MM.1S (cell line): ENCODE measurements at regions not wholly inside any gene's neighbourhood (a gene's known extent, or its start where the extent isn't known, plus 50 kb on each side); places are given as distances from the start of the nearest gene placed in this dataset.

Experiments
- DNase-seq: peaks from one replicate; pipeline ENCODE4 v3.0.0-alpha.2; 2015
- H2AFZ ChIP-seq: fragments of 300-600 bp; sonication (generic); 2 replicates; pipeline ENCODE4 v1.6.0; 2016; ENCODE audit warnings: antibody characterized with exemption, low read length
- H3F3A ChIP-seq: fragments of 300-600 bp; sonication (generic); 2 replicates; pipeline ENCODE4 v1.6.1; 2016; ENCODE audit warnings: mild to moderate bottlenecking, antibody characterized with exemption, low read length, moderate library complexity, mixed read lengths; ENCODE audit not compliant: insufficient read depth
- H3K27ac ChIP-seq: fragments of 300-600 bp; sonication (generic); 2 replicates; pipeline ENCODE4 v1.5.1; 2016; ENCODE audit warnings: mild to moderate bottlenecking, low read length
- H3K27me3 ChIP-seq: fragments of 300-600 bp; sonication (generic); replicated peaks from 2 replicates; pipeline ENCODE4 v1.6.0; 2016; ENCODE audit warnings: low read length; ENCODE audit not compliant: insufficient read depth
- H3K36me3 ChIP-seq: fragments of 300-600 bp; sonication (generic); replicated peaks from 2 replicates; pipeline ENCODE4 v1.6.1; 2016; ENCODE audit warnings: mild to moderate bottlenecking, low read length, mixed read lengths; ENCODE audit not compliant: insufficient read depth
- H3K4me1 ChIP-seq: fragments of 300-600 bp; sonication (generic); 2 replicates; pipeline ENCODE4 v1.6.1; 2016; ENCODE audit warnings: low read length, mixed read lengths
- H3K4me2 ChIP-seq: fragments of 300-600 bp; sonication (generic); 2 replicates; pipeline ENCODE4 v1.6.0; 2016; ENCODE audit warnings: low read depth, low read length
- H3K4me3 ChIP-seq: fragments of 300-600 bp; sonication (generic); 2 replicates; pipeline ENCODE4 v1.5.1; 2016; ENCODE audit warnings: low read length, mixed read lengths
- H3K79me2 ChIP-seq: fragments of 300-600 bp; sonication (generic); 2 replicates; pipeline ENCODE4 v1.6.1; 2016; ENCODE audit warnings: mixed run types, low read length, mixed read lengths
- H3K9ac ChIP-seq: fragments of 300-600 bp; sonication (generic); 2 replicates; pipeline ENCODE4 v1.6.1; 2016; ENCODE audit warnings: low read length, mixed read lengths
- H3K9me2 ChIP-seq: fragments of 300-600 bp; sonication (generic); replicated peaks from 2 replicates; pipeline ENCODE4 v1.6.1; 2016; ENCODE audit warnings: mild to moderate bottlenecking, low read length, mixed read lengths; ENCODE audit not compliant: insufficient read depth
- H3K9me3 ChIP-seq: fragments of 300-600 bp; sonication (generic); replicated peaks from 2 replicates; pipeline ENCODE4 v1.6.1; 2016; ENCODE audit warnings: mild to moderate bottlenecking, low read length, mixed read lengths; ENCODE audit not compliant: insufficient read depth
- H4K20me1 ChIP-seq: fragments of 300-600 bp; sonication (generic); 2 replicates; pipeline ENCODE4 v1.6.1; 2016; ENCODE audit warnings: mild to moderate bottlenecking, low read length, moderate library complexity, mixed read lengths; ENCODE audit not compliant: insufficient read depth
- CTCF ChIP-seq: fragments of 300-600 bp; sonication (generic); IDR thresholded peaks from 2 replicates; pipeline ENCODE4 v1.5.1; 2016; ENCODE audit warnings: antibody characterized with exemption, low read length, mixed read lengths
- EZH2 ChIP-seq: fragments of 300-600 bp; sonication (generic); optimal IDR thresholded peaks from 2 replicates; pipeline ENCODE3; 2017; ENCODE audit warnings: low read depth, mild to moderate bottlenecking, antibody characterized with exemption, low read length, mixed read lengths
- EZH2phosphoT487 ChIP-seq: fragments of 300-600 bp; sonication (generic); IDR thresholded peaks from 2 replicates; pipeline ENCODE4 v1.6.1; 2018; ENCODE audit warnings: antibody characterized with exemption, low read length

- Histone ChIP-seq H3K9me3 (no peaks in the 10 kb centered on the region), H3K4me3 (no peak overlapping the region), H3K9ac (no peak overlapping the region), H3K79me2 (no peaks in the 10 kb centered on the region), H3K27ac (no peak overlapping the region), H3K36me3 (no peaks in the 10 kb centered on the region), H4K20me1 (no peaks in the 10 kb centered on the region), H3K9me2 (no peaks in the 10 kb centered on the region), H3F3A (no peaks in the 10 kb centered on the region), H3K4me2 (no peak overlapping the region), H3K4me1 (no peaks in the 10 kb centered on the region), H3K27me3 (no peaks in the 10 kb centered on the region), H2AFZ (no peak overlapping the region)
- no peak for DNase-seq
- TF ChIP-seq EZH2phosphoT487 (no peak), EZH2 (no peak), CTCF (no peak)
Measured at GRCh38 chr15:25608926-25609325, 170.1 kb upstream of the UBE3A start.

GRCh38 chr15:25605151-25605550 lies 166.3 kb upstream of the UBE3A start:
- H3K4me3 ChIP-seq = no peak overlapping the region
- no peaks in the 10 kb centered on the region for H3K9me3 ChIP-seq
- no peaks in the 10 kb centered on the region for H3K36me3 ChIP-seq
- no peaks in the 10 kb centered on the region for H3F3A ChIP-seq
- H4K20me1 ChIP-seq = no peaks in the 10 kb centered on the region
- H3K27ac ChIP-seq = no peak overlapping the region
- H3K4me1 ChIP-seq = no peaks in the 10 kb centered on the region
- no peak overlapping the region for H3K4me2 ChIP-seq
- no peak for DNase-seq
- no peaks in the 10 kb centered on the region for H3K27me3 ChIP-seq
- no peaks in the 10 kb centered on the region for H3K79me2 ChIP-seq
- TF ChIP-seq EZH2phosphoT487 (no peak), EZH2 (no peak), CTCF (no peak)
- H3K9me2 ChIP-seq = no peaks in the 10 kb centered on the region
- no peak overlapping the region for H2AFZ ChIP-seq
- H3K9ac ChIP-seq = no peak overlapping the region

- TF ChIP-seq EZH2phosphoT487 (no peak), EZH2 (no peak), CTCF (no peak)
- no peak overlapping the region for H3K9ac ChIP-seq
- H3K4me3 ChIP-seq = no peak overlapping the region
Measured at GRCh38 chr15:25600751-25601150, 161.9 kb upstream of the UBE3A start.

More at GRCh38 chr15:25600751-25601150, 161.9 kb upstream of the UBE3A start:
- Histone ChIP-seq H3K9me2 (no peaks in the 10 kb centered on the region), H2AFZ (no peak overlapping the region), H3K36me3 (no peaks in the 10 kb centered on the region), H3K4me1 (no peaks in the 10 kb centered on the region), H3K4me2 (no peak overlapping the region), H3K27ac (no peak overlapping the region), H3K9me3 (no peaks in the 10 kb centered on the region), H4K20me1 (no peaks in the 10 kb centered on the region), H3K27me3 (no peaks in the 10 kb centered on the region), H3K79me2 (no peaks in the 10 kb centered on the region), H3F3A (no peaks in the 10 kb centered on the region)
- DNase-seq = no peak
